Liver (tissue), 8 donors: ENCODE measurements at regions not wholly inside any gene's neighbourhood (a gene's known extent, or its start where the extent isn't known, plus 50 kb on each side); places are given as distances from the start of the nearest gene placed in this dataset.

Experiments used
- DNase-seq: peaks from one replicate; pipeline ENCODE4 v3.0.0-alpha.2; 2017; ENCODE audit warnings: low spot score
- H3K27ac ChIP-seq, 2 donors: one replicate each; pipeline ENCODE4 v1.7.0; 2013; ENCODE audit warnings: inconsistent platforms in 2 of 2, low read length in 2 of 2, control low read depth in 1 of 2, low read depth in 1 of 2, mild to moderate bottlenecking in 1 of 2
- H3K27me3 ChIP-seq, 4 donors: one replicate each; pipeline versions ENCODE4 v1.6.1 to v1.7.0; 2013; ENCODE audit warnings: low read length in 3 of 4, inconsistent platforms in 1 of 4, mild to moderate bottlenecking in 1 of 4, moderate library complexity in 1 of 4; ENCODE audit not compliant: control insufficient read depth in 4 of 4, insufficient read depth in 4 of 4
- H3K36me3 ChIP-seq, 4 donors: one replicate each; pipeline versions ENCODE4 v1.6.1 to v1.7.0; 2013; ENCODE audit warnings: low read length in 3 of 4, mild to moderate bottlenecking in 3 of 4, low read depth in 1 of 4, moderate library complexity in 1 of 4; ENCODE audit not compliant: control insufficient read depth in 4 of 4, insufficient read depth in 3 of 4
- H3K4me1 ChIP-seq, 4 donors: one replicate each; pipeline versions ENCODE4 v1.6.1 to v1.7.0; 2013; ENCODE audit warnings: low read length in 3 of 4, mild to moderate bottlenecking in 3 of 4, moderate library complexity in 1 of 4; ENCODE audit not compliant: control insufficient read depth in 4 of 4, insufficient read depth in 4 of 4
- H3K4me3 ChIP-seq, 3 donors: one replicate each; pipeline versions ENCODE4 v1.6.1 to v1.7.0; 2013; ENCODE audit warnings: low read length in 3 of 3, control low read depth in 1 of 3, low read depth in 1 of 3, mild to moderate bottlenecking in 1 of 3
- H3K9ac ChIP-seq, 2 donors: one replicate each; pipeline ENCODE4 v1.7.0; 2013; ENCODE audit warnings: low read length in 2 of 2, mild to moderate bottlenecking in 2 of 2, moderate library complexity in 2 of 2, control low read depth in 1 of 2, low read depth in 1 of 2
- H3K9me3 ChIP-seq, 4 donors: one replicate each; pipeline versions ENCODE4 v1.6.1 to v1.7.0; 2013; ENCODE audit warnings: low read length in 3 of 4; ENCODE audit not compliant: control insufficient read depth in 4 of 4
- ATF3 ChIP-seq: IDR thresholded peaks from 2 replicates; pipeline ENCODE4 v1.6.1; 2016; ENCODE audit warnings: antibody characterized with exemption
- CTCF ChIP-seq: fragments of 150-350 bp; IDR thresholded peaks from 2 replicates; pipeline ENCODE4 v1.5.1; 2017; ENCODE audit warnings: improper control_type of control experiment, low read depth, low read length; ENCODE audit not compliant: missing input control
- EGR1 ChIP-seq, 2 donors: IDR thresholded peaks; 2 replicates each; pipeline ENCODE4 v1.6.1; 2016 to 2018; ENCODE audit warnings: antibody characterized with exemption in 2 of 2, low read depth in 2 of 2
- FOXA1 ChIP-seq: IDR thresholded peaks from 2 replicates; pipeline ENCODE4 v1.6.1; 2016; ENCODE audit warnings: antibody characterized with exemption
- FOXA2 ChIP-seq: IDR thresholded peaks from 2 replicates; pipeline ENCODE4 v1.6.1; 2016; ENCODE audit warnings: antibody characterized with exemption
- GABPA ChIP-seq, 2 donors: IDR thresholded peaks in 1 of 2; conservative IDR thresholded peaks in 1 of 2; 2 replicates each; pipeline ENCODE4 v1.6.1; 2016; ENCODE audit warnings: antibody characterized with exemption in 2 of 2, mild to moderate bottlenecking in 1 of 2, moderate library complexity in 1 of 2
- HNF4A ChIP-seq, 2 donors: conservative IDR thresholded peaks; 2 replicates each; pipeline ENCODE4 v1.6.1; 2016; ENCODE audit warnings: antibody characterized with exemption in 2 of 2, mild to moderate bottlenecking in 2 of 2
- HNF4G ChIP-seq: IDR thresholded peaks from 2 replicates; pipeline ENCODE4 v1.6.1; 2016; ENCODE audit warnings: antibody characterized with exemption
- MAX ChIP-seq: IDR thresholded peaks from 2 replicates; pipeline ENCODE4 v1.6.1; 2016; ENCODE audit warnings: antibody characterized with exemption
- NR2F2 ChIP-seq: IDR thresholded peaks from 2 replicates; pipeline ENCODE4 v1.6.1; 2016; ENCODE audit warnings: antibody characterized with exemption
- RAD21 ChIP-seq, 2 donors: IDR thresholded peaks; 2 replicates each; pipeline ENCODE4 v1.6.1; 2016; ENCODE audit warnings: antibody characterized with exemption in 2 of 2, mild to moderate bottlenecking in 2 of 2
- REST ChIP-seq: IDR thresholded peaks from 2 replicates; pipeline ENCODE4 v1.6.1; 2016; ENCODE audit warnings: antibody characterized with exemption, mild to moderate bottlenecking
- RXRA ChIP-seq, 2 donors: IDR thresholded peaks; 2 replicates each; pipeline ENCODE4 v1.6.1; 2017 to 2018; ENCODE audit warnings: antibody characterized with exemption in 2 of 2, mild to moderate bottlenecking in 1 of 2
- SP1 ChIP-seq: IDR thresholded peaks from 2 replicates; pipeline ENCODE4 v1.6.1; 2018; ENCODE audit warnings: antibody characterized with exemption, mild to moderate bottlenecking
- TAF1 ChIP-seq: conservative IDR thresholded peaks from 2 replicates; pipeline ENCODE4 v1.6.1; 2016; ENCODE audit warnings: antibody characterized with exemption, mild to moderate bottlenecking
- YY1 ChIP-seq: IDR thresholded peaks from 2 replicates; pipeline ENCODE4 v1.6.1; 2016; ENCODE audit warnings: antibody characterized with exemption, mild to moderate bottlenecking
- ZBTB33 ChIP-seq: IDR thresholded peaks from 2 replicates; pipeline ENCODE4 v1.6.1; 2016; ENCODE audit warnings: antibody characterized with exemption
- WGBS: extraction: QIAGEN DNeasy Blood & Tissue Kit; methylation state at CpG from one replicate; pipeline ENCODE4 v1.1.7; 2013; 5-methylcytosine and 5-hydroxymethylcytosine counted together
- donor health status: healthy.
- donor health status: healthy.
- donor health status: healthy.
- donor health status: healthy.
- donor health status: healthy.

GRCh38 chr5:68356623-68357022 is 141.1 kb downstream of the PIK3R1 start:
- 92% methylated on average over 2 of the region's 2 CpGs for WGBS
- Histone ChIP-seq H3K27ac (no peak overlapping the region), H3K9ac (no peak overlapping the region), H3K27me3 (no peaks in the 10 kb centered on the region), H3K4me3 (no peak overlapping the region), H3K4me1 (no peaks in the 10 kb centered on the region), H3K36me3 (no peaks in the 10 kb centered on the region), H3K9me3 (no peaks in the 10 kb centered on the region)
- TF ChIP-seq FOXA1: no peak
- TF ChIP-seq REST: no peak
- TF ChIP-seq TAF1: no peak
- TF ChIP-seq CTCF: no peak
- no peak for TF ChIP-seq GABPA (IDR thresholded peaks at IDR 0.05 in 1 of 2, conservative IDR thresholded peaks at IDR 0.05 in 1 of 2)
- TF ChIP-seq MAX: no peak
- no peak for TF ChIP-seq ZBTB33
- TF ChIP-seq SP1: no peak
- TF ChIP-seq YY1: no peak
- TF ChIP-seq RAD21 (IDR thresholded peaks at IDR 0.05): no peak
- no peak for TF ChIP-seq NR2F2
- DNase-seq: no peak

- Histone ChIP-seq H3K9ac (no peak overlapping the region), H3K4me1 (no peaks in the 10 kb centered on the region), H3K36me3 (no peaks in the 10 kb centered on the region), H3K27ac (no peak overlapping the region), H3K9me3 (no peaks in the 10 kb centered on the region), H3K4me3 (no peak overlapping the region), H3K27me3 (no peaks in the 10 kb centered on the region)
- no peak for DNase-seq
- TF ChIP-seq SP1: no peak
- 72% methylated on average over 2 of the region's 2 CpGs for WGBS
These were observed 144.1 kb downstream of the PIK3R1 start for GRCh38 chr5:68359699-68360098.

GRCh38 chr5:68362331-68362730 is 146.8 kb downstream of the PIK3R1 start:
- no peak overlapping the region for H3K9ac ChIP-seq
- H3K27ac ChIP-seq: no peak overlapping the region
- H3K4me1 ChIP-seq: no peaks in the 10 kb centered on the region
- 88% methylated on average over 1 of the region's 1 CpG for WGBS
- DNase-seq: no peak
- no peaks in the 10 kb centered on the region for H3K36me3 ChIP-seq
- H3K9me3 ChIP-seq: no peaks in the 10 kb centered on the region
- H3K4me3 ChIP-seq: no peak overlapping the region
- H3K27me3 ChIP-seq: no peaks in the 10 kb centered on the region
- TF ChIP-seq RXRA (IDR thresholded peaks at IDR 0.05) (no peak), EGR1 (IDR thresholded peaks at IDR 0.05; ENCODE audit: low read depth in 2 of 2) (no peak), FOXA2 (no peak), HNF4A (conservative IDR thresholded peaks at IDR 0.05) (no peak), SP1 (no peak), GABPA (IDR thresholded peaks at IDR 0.05 in 1 of 2, conservative IDR thresholded peaks at IDR 0.05 in 1 of 2) (no peak), REST (no peak), TAF1 (no peak), MAX (no peak), HNF4G (no peak), ATF3 (no peak)
